Muscle layer of duodenum (tissue), 2 donors: ENCODE measurements at regions not wholly inside any gene's neighbourhood (a gene's known extent, or its start where the extent isn't known, plus 50 kb on each side); places are given as distances from the start of the nearest gene placed in this dataset.

Experiments
- H3K27ac ChIP-seq: one replicate; pipeline ENCODE4 v1.7.0; 2013; ENCODE audit warnings: mild to moderate bottlenecking, low read length
- H3K27me3 ChIP-seq: one replicate; pipeline ENCODE4 v1.7.0; 2013; ENCODE audit warnings: low read depth, mild to moderate bottlenecking, control low read depth, low read length
- H3K36me3 ChIP-seq, 2 donors: one replicate each; pipeline ENCODE4 v1.7.0; 2013; ENCODE audit warnings: low read length in 2 of 2, control low read depth in 1 of 2, mild to moderate bottlenecking in 1 of 2; ENCODE audit not compliant: insufficient read depth in 2 of 2, control insufficient read depth in 1 of 2
- H3K4me1 ChIP-seq, 2 donors: one replicate each; pipeline ENCODE4 v1.7.0; 2013; ENCODE audit warnings: low read length in 2 of 2, mild to moderate bottlenecking in 2 of 2, control low read depth in 1 of 2, moderate library complexity in 1 of 2; ENCODE audit not compliant: insufficient read depth in 2 of 2, control insufficient read depth in 1 of 2
- H3K4me3 ChIP-seq, 2 donors: one replicate each; pipeline ENCODE4 v1.7.0; 2013; ENCODE audit warnings: low read length in 2 of 2, low read depth in 1 of 2, mild to moderate bottlenecking in 1 of 2
- H3K9me3 ChIP-seq, 2 donors: one replicate each; pipeline ENCODE4 v1.7.0; 2013; ENCODE audit warnings: low read length in 2 of 2, control low read depth in 1 of 2, mild to moderate bottlenecking in 1 of 2; ENCODE audit not compliant: control insufficient read depth in 1 of 2
- donor health status: healthy.

DNA sequence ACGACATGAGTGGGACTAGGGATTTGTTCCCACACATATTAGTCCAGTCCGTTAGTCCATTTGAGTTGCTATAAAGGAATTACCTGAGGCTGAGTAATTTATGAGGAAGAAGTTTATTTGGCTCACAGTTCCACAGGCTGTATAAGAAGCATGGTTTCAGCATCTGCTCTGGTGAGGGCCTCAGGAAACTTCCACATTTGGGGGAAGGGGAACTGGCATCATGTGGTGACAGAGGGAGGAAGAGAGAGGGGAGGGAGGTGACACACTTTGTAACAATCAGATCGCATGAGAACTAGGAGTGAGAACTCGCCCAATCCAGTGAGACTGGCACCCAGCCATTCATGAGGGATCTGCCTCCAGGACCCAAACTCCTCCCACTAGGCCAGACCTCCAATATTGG, 769.9 kb upstream of the ROBO1 start:
- Histone ChIP-seq H3K27ac (no peak overlapping the region), H3K27me3 (no peaks in the 10 kb centered on the region), H3K9me3 (no peaks in the 10 kb centered on the region), H3K4me1 (no peaks in the 10 kb centered on the region), H3K36me3 (no peaks in the 10 kb centered on the region), H3K4me3 (no peak overlapping the region)

DNA sequence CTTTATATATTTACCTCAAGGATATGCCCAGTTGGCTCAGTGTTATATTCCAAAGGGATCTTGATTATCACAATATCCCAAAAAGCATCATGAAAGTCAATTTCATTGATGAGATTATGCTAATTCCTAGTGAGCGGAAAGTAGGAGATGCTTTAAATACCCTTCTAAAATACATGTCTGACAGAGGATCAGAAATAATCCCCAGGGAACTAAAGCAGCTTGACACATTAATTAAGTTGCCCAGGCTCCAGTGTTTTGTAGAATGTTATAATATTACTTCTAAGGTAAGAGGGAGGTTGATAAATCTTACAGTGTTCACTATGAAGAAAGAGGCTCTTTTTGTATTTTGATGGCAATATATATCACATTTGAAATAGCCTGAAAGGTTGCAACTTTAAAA, 767.5 kb upstream of the ROBO1 start:
- Histone ChIP-seq H3K4me3 (no peak overlapping the region), H3K27me3 (no peaks in the 10 kb centered on the region), H3K4me1 (no peaks in the 10 kb centered on the region), H3K27ac (no peak overlapping the region), H3K9me3 (no peaks in the 10 kb centered on the region), H3K36me3 (no peaks in the 10 kb centered on the region)

DNA sequence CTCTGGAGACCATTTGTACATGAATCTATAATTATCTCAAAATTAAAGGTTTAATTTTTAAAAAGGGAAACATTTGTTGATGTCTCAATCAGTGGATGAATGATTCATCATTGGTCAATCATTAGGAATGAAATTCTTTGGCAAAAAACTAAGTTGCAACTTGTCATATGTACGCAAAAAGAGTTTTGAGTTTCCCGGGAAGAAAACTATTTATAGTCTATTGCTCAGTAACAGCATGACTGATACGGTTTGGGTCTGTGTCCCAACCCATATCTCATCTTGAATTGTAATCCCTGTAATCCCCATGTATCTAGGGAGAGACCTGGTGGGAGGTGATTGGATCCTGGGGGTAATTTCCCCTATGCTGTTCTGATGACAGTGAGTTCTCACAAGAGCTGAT, 765.8 kb upstream of the ROBO1 start:
- no peaks in the 10 kb centered on the region for H3K9me3 ChIP-seq
- no peaks in the 10 kb centered on the region for H3K4me1 ChIP-seq
- H3K27me3 ChIP-seq, result no peaks in the 10 kb centered on the region
- no peak overlapping the region for H3K27ac ChIP-seq
- H3K36me3 ChIP-seq, result no peaks in the 10 kb centered on the region
- no peak overlapping the region for H3K4me3 ChIP-seq

DNA sequence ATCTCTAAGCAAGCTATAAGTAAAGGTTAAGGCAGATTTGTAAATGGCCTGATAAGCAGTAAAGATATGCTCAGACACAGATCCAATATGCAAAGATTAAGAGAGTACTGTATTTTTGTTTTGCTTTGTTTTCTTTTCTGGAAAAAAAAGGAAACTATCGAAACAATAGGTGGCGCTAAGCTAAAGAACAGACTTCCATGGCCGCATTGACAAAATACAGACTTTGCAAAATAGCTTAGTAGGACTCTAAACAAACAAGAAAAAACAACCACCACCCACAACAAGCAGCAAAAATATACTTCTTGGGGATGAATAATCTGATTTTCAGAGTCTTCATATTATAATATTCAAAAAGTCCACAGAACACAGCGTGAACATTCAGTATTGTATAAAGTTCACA, 758.4 kb upstream of the ROBO1 start:
- no peak overlapping the region for H3K4me3 ChIP-seq
- no peaks in the 10 kb centered on the region for H3K27me3 ChIP-seq
- no peaks in the 10 kb centered on the region for H3K4me1 ChIP-seq
- no peaks in the 10 kb centered on the region for H3K9me3 ChIP-seq
- H3K36me3 ChIP-seq, result no peaks in the 10 kb centered on the region
- H3K27ac ChIP-seq, result no peak overlapping the region

DNA sequence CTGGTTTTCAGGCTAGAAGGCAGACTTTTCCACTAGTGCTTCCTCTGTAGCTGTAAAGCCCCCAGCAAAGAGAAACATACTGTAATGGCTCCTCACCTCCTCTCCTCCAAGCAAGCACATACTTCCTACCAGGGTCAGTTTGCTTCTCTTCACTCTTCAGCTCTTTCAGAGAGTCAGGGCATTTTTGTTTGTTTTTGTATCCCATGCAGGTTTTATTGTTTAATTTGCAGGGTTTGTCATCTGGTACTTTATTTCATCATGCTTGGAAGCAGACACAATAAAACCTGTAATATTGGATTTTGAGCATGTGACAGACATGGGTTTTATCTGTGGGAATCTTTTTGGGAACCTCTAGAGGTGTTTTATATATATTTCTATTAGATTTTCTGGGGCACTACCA, 753.3 kb upstream of the ROBO1 start:
- no peaks in the 10 kb centered on the region for H3K9me3 ChIP-seq

DNA sequence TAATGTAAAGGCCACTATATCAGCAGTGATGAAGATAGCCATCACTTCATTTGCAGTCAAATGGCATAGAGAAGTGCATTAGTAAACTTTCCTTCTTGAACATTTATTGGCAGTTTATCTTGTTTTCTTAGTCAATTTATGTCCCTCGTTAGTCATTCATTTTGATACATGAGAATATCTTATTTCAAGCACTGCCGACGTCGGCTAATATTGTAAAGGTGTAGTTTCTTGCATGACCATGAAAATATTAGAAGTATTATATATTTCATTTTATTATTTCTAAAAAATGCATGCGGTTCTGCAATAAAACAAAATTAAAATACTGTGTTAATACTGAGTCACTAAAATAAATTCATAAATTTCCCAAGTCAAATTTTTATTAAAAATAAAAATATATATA, 751.6 kb upstream of the ROBO1 start:
- Histone ChIP-seq H3K4me1 (no peaks in the 10 kb centered on the region), H3K27me3 (no peaks in the 10 kb centered on the region), H3K4me3 (no peak overlapping the region), H3K36me3 (no peaks in the 10 kb centered on the region), H3K27ac (no peak overlapping the region), H3K9me3 (no peaks in the 10 kb centered on the region)

More for the DNA sequence above, 753.3 kb upstream of the ROBO1 start:
- H3K36me3 ChIP-seq, result no peaks in the 10 kb centered on the region
- no peaks in the 10 kb centered on the region for H3K27me3 ChIP-seq
- H3K4me3 ChIP-seq, result no peak overlapping the region
- H3K4me1 ChIP-seq, result no peaks in the 10 kb centered on the region
- H3K27ac ChIP-seq, result no peak overlapping the region

DNA sequence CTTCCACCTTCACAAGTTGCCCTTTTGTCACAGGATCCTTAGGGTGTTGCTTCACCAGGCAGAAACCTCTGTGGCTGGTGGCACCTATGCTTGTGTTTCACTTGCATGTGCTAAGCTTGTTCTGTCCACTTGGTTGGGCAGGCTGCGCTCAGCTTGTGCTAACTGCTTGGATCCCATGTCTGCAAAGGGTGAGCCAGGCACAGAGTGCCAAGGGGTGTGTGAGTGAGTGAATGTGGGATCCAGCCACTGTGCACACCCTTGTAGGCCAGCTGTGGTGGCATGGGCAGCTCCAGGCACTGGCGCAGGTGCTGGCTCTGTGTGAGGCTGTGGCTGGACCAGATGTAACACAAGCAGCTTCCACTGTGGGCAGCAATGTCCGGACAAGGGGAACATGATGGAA, 728.7 kb upstream of the ROBO1 start:
- H3K4me1 ChIP-seq, result no peaks in the 10 kb centered on the region
- no peaks in the 10 kb centered on the region for H3K36me3 ChIP-seq
- H3K9me3 ChIP-seq, result peaks cover 0 to 3% of the 10 kb centered on the region in 2 donors
- no peak overlapping the region for H3K27ac ChIP-seq
- no peaks in the 10 kb centered on the region for H3K27me3 ChIP-seq
- no peak overlapping the region for H3K4me3 ChIP-seq

DNA sequence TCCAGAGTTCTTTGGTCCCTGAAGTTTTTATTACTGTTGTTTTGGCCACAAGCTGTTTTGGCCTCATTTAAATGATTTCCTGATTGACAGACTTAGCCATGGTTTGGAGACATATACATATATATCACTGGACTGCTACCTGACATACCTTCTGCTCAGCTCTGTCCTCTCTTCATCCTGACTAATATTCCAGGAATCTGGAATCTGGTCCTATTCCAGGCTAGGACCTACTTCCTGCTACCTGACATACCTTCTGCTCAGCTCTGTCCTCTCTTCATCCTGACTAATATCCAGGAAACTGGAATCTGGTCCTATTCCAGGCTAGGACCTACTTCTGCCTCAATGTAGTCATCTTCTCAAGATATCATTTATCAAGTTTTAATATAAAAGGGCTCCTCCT, 724.4 kb upstream of the ROBO1 start:
- peaks cover 0 to 3% of the 10 kb centered on the region in 2 donors for H3K9me3 ChIP-seq
- no peaks in the 10 kb centered on the region for H3K4me1 ChIP-seq
- H3K27ac ChIP-seq, result no peak overlapping the region
- H3K36me3 ChIP-seq, result no peaks in the 10 kb centered on the region
- H3K27me3 ChIP-seq, result no peaks in the 10 kb centered on the region
- no peak overlapping the region for H3K4me3 ChIP-seq

DNA sequence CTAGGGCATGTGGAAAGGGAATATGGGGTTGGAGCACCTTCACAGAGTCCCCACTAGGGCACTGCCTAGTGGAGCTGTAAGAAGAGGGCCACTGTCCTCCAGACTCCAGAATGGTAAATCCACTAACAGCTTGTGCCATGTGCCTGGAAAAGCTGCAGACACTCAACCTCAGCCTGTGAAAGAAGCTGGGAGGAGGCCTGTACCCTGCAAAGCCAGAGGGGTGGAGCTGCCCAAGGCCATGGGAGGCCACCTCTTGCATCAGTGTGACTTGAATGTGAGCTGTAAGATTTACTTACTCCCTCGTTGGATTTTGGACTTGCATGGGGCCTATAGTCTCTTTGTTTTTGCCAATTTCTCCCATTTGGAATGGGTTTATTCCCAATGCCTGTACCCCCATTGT, 705.2 kb upstream of the ROBO1 start:
- Histone ChIP-seq H3K27ac (no peak overlapping the region), H3K4me1 (no peaks in the 10 kb centered on the region), H3K9me3 (no peaks in the 10 kb centered on the region), H3K4me3 (no peak overlapping the region), H3K27me3 (no peaks in the 10 kb centered on the region), H3K36me3 (no peaks in the 10 kb centered on the region)

DNA sequence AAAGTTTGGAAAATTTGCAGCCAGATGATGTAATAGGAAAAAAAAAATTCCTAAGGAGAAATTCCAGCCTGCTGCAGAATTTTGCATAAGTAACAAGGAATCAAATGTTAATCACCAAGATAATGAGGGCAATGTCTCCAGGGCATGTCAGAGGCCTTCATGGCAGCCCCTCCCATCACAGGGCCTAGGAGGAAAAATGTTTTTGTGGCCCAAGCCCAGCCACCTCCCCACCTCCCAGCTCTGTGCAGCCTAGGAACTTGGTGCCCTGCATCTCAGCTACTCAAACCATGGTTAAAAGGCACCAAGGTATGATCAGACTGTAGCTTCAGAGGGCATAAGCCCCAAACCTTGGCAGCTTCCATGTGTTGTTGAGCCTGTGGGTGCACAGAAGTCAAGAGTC, 704.7 kb upstream of the ROBO1 start:
- no peaks in the 10 kb centered on the region for H3K27me3 ChIP-seq
- no peaks in the 10 kb centered on the region for H3K4me1 ChIP-seq
- no peaks in the 10 kb centered on the region for H3K36me3 ChIP-seq
- no peak overlapping the region for H3K4me3 ChIP-seq
- H3K27ac ChIP-seq, result no peak overlapping the region
- H3K9me3 ChIP-seq, result no peaks in the 10 kb centered on the region

DNA sequence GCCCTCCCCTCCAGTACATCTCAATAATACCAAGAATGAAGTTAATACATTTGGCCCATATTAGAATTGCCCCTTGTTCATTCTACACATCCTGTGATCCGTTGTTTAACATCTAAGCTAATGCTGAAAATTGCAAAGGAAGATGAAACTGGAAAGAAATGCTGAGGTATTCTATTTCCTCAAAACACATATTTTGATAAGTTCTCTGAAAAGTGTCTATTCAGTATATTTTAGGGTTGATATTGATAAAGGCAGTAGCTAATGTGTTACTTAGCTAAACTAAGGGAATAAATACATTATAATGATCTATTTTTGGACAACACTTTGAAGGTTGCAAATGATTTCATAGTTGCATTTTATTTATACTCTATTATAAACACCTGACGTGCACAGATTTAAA, 702.6 kb upstream of the ROBO1 start:
- H3K27ac ChIP-seq, result no peak overlapping the region
- H3K9me3 ChIP-seq, result no peaks in the 10 kb centered on the region
- no peaks in the 10 kb centered on the region for H3K36me3 ChIP-seq
- H3K4me3 ChIP-seq, result no peak overlapping the region
- no peaks in the 10 kb centered on the region for H3K27me3 ChIP-seq
- H3K4me1 ChIP-seq, result no peaks in the 10 kb centered on the region

DNA sequence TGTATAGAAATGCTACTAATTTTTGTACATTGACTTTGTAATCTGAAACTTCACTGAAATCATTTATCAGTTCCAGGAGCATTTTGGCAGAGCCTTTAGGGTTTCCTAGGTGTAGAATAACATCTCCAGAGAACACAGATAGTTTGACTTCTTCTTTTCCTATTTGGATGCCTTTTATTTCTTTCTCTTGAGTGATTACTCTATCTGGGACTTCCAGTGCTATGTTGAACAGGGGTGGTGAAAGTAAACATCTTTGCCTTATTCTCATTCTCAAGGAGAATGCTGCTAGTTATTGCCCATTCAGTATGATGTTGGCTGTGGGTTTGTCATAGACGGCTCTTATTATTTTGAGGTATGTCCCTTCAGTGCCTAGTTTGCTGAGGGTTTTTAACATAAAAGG, 697.9 kb upstream of the ROBO1 start:
- Histone ChIP-seq H3K27ac (no peak overlapping the region), H3K4me3 (no peak overlapping the region), H3K36me3 (no peaks in the 10 kb centered on the region), H3K9me3 (peaks cover 0 to 2% of the 10 kb centered on the region in 2 donors), H3K27me3 (no peaks in the 10 kb centered on the region), H3K4me1 (no peaks in the 10 kb centered on the region)
